Suppressor macrophage treated with lipopolysaccharide for 1 hour (primary cell): ENCODE measurements at regions not wholly inside any gene's neighbourhood (a gene's known extent, or its start where the extent isn't known, plus 50 kb on each side); places are given as distances from the start of the nearest gene placed in this dataset.
"Not testable (repeated sequence)": the region's sequence is repeated elsewhere in the genome, so short reads cannot be mapped to it uniquely, and the experiment has no call there.

Source experiments
- DNase-seq, 3 donors: peaks; one replicate each; pipeline ENCODE4 v3.0.0-alpha.2; 2020 to 2022

DNA sequence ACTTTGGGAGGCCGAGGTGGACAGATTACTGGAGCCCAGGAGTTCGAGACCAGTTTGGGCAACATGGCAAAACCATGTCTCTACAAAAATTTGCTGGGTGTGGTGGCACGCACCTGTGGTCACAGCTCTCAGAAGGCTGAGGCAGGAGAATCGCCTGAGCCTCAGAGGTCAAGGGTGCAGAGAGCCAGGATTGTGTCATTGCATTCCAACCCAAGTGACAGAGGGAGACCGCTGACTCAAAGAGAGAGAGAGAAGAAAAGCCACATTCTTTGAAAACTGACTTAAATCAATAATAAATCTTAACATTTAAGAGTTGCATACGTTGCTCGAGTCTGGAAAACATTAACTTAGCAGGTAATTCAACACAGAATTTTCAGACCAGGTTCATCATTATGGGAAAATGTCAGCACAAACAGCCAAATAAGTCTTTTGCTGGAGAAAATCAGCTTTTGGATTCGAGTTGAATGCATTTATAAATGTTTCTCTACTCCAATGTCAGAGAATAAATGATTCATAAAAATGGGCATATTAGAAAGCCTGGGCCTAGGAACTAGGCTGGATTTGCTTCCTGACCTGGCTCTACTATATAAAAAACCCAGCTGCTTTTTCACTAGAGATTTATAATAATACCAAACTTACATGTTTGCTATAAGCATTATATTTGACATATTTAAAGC is 68.3 kb upstream of the RBPJ start:
- no peak for DNase-seq

DNA sequence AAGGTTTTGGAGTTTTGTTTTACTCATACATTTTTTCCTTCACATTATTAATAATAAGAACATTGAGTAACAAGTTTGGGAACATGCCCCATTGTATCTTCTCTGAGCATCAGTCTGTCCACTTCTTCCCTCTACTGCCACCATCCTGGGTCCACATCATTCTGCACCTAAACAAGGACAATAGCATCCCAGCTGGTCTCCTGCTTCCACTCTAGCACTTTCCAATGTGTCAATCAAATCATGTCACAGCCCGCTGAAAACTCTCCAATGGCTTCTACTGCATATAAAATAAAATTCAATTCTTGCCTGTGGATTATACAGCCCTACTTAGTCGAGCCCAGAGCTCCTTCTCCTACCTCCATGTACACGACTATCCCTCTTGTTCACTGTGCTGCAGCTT is 66.8 kb upstream of the RBPJ start:
- no peak for DNase-seq

DNA sequence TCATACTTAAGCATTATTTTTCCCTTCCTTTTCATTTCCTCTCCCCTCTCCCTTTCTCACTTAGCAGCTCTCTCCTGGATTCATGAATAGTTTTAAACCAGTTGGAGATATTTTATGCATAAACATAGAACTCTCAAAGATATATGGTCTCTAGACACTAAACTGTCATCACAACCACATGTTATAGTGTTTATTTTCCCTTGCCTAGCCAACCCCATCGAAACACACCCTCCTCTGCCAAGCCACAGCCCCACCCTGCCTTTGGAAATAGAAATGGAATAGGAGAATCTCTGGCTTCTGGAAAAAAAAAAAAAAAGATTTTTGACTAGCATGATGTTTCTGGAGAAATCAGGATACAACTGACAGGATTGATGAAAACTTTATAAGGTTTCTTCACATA is 64.8 kb upstream of the RBPJ start:
- DNase-seq = no peak

DNA sequence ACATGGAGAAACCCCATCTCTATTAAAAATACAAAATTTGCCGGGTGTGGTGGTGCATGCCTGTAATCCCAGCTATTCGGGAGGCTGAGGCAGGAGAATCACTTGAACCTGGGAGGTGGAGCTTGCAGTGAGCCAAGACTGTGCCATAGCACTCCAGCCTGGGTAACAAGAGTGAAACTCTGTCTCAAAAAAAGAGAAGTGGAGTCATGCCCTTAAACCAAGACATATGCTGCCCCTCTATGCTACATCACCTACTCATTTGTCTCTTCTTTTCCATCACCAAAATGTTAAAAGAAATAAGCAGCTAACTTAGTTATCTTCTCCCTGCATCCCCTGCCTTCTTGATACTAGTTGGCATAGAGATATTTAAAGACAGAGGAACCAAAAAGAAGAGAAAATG is 63.4 kb upstream of the RBPJ start:
- not testable (repeated sequence) for DNase-seq

DNA sequence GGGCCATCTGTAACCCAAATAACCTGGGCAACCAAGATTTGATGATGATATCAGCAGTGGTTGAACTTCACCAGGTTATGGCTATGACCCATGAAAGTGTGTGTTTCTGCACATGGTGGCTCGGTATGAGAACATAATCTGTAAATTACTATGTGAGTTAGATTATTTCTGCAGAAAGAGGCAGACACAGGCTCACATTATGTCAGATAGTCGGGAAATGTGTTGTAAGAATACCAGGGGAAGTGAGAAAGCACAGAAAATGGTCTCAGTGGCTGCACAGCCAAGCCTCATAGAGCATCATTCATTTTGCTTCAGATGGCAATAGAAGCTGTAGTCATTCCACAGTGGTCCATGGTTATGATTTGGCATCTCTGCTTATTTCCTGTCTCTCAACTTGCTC is 63.0 kb upstream of the RBPJ start:
- peak; percentile 31 to 59 (median 43) for DNase-seq

DNA sequence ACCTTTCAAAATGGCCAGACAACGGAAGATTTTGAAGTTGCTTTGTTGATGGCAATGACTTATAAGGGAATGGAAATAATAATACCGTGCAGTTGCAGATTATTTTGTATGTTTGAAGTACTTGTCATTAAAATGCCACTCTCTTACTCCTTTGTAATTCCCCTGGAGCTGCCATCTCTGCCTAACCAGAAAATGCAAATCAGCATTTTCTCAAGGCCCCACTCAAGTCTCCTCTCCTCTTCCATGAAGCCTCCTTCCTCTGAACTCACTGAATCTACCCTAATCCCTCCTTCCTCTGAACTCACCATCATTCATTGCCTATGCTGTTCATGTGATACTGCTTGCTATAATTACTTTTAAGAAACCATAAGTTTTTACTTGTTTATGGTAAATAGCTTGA is 60.2 kb upstream of the RBPJ start:
- DNase-seq = no peak

DNA sequence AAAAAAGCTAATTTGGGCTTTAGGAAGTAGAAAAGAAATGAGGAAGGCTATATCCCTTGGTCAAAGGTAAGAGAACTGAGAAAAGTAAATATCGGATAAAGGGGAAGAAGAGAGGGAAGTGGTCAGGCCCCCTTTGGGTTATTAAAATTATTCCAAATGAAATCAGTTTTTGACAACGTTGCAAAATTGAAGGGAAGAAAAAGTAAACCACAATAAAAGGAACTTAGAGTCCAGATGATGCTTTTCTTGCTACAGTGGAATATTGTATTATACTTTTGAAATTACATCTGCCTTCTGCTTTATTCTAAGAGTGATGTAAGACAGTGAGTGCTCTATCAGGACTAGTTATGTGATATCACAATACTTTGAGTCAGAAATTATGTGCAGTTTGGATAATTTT is 59.4 kb upstream of the RBPJ start:
- DNase-seq = peak in 2 of 3 donors; percentile 51 to 52

DNA sequence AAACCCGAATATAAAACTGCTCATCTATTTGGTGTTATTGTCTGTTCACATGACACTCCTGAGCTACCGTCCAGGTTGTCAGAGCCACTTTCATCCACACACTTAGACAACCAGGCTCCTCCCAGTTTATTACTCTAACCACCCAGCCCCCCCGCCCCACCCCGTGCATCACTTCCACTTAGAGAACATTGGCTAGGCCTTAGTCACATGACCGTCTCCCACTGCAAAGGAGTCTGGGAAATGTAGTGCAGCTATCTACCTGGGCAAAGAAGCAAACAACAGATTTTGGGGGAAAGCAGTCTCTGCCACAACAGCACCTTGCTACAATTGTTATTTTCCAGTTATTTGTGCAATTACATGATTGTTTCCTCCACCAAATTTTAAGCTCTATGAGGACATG is 57.6 kb upstream of the RBPJ start:
- no peak for DNase-seq

DNA sequence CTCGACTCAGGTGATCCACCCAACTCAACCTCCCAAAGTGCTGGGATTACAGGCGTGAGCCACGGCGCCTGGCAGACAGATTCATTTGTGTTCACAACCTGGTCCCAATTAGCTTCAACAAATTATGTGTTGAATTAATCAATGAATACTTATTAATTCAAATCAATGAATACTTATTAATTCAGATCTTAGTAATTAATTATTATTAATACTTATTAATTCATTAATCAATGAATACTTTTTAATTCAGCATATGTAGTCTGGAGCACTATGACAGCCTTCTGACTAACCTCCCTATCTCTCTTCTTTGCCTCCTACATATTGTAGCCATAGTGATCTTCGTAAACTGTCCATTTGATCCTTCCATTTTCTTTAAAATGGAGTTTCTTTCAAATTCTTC is 56.7 kb upstream of the RBPJ start:
- no peak for DNase-seq

DNA sequence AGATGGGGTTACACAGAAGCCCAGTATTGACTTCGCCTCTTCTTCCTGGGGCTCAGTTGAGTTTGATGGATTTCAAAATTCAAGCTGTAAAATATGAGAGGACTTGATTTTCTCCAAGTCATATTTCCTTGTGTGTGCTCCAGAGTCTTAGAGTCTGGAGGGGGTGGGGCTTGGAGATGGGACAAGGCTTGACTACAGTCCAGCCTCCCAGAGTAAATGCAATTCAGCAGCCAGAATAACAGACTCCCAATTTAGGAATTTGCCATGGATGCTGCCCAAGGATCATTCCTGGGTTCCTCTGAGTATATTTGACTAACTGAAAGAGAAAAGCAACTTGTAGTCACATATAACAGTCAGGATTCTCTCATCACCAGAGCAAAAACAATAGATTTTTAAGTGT is 53.7 kb upstream of the RBPJ start:
- no peak for DNase-seq

DNA sequence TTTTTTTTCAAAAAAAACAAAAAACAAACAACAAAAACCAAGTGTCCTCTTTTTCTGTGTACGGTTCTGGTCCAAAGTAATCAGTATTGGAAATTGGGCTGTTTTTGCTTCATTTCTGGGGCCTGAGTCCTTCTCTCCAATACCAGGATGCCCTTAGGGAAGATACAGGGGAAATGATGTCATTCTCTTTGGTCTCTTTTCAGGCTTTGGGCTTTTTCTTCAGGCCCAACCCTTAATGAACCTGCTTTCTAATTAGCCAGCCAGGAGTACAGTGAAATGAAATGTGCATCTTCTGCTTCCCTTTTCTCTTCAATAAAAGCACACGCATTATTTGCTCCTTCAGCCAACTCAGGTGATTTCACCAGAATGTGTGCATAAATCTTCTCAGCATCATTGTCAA is 52.6 kb upstream of the RBPJ start:
- DNase-seq = peak; percentile 22 to 40 (median 40)

DNA sequence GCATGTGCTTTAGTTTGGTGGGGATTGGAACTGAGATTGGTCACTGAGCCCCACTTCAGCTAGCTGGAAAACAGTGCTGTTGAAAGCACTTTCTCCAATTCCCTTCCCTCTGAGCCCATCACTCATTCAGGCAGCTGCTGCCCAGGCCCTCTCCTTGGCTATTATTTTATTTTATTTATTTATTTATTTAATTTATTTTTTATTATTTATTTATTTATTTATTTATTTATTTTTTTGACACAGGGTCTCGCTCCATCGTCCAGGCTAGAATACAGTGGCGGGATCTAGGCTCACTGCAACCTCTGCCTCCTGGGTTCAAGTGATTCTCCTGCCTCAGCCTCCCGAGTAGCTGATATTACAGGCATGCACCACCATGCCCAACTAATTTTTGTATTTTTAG is 51.8 kb upstream of the RBPJ start:
- DNase-seq = no peak
